H1 (cell line): ENCODE measurements at regions not wholly inside any gene's neighbourhood (a gene's known extent, or its start where the extent isn't known, plus 50 kb on each side); places are given as distances from the start of the nearest gene placed in this dataset.

Experiments used
- CTCF ChIA-PET: fragments of 300-600 bp; sonication (Branson Sonifier 250); formaldehyde crosslinking; loops from one replicate; lab custom pipeline; 2021; ENCODE audit not compliant: partially characterized antibody; lab: Charles Lee
- POLR2A ChIA-PET: fragments of 300-600 bp; sonication (Branson Sonifier 250); formaldehyde crosslinking; loops from one replicate; lab custom pipeline; 2021; ENCODE audit warnings: inconsistent platforms; ENCODE audit not compliant: partially characterized antibody; lab: Charles Lee
- DNase-seq, 2 experiments: peaks; one replicate each; pipeline versions ENCODE4 v3.0.0 to v3.0.0-alpha.2; 2010 to 2022; ENCODE audit warnings: low spot score in 2 of 2, low read depth in 1 of 2, mixed read lengths in 1 of 2
- FAIRE-seq: peaks from 2 replicates; lab custom pipeline; 2011; peaks lifted over from hg19 to GRCh38; lab: Jason Lieb, UNC
- H2AFZ ChIP-seq: 2 replicates; pipeline ENCODE4 v1.8.1; 2012; ENCODE audit warnings: low read length, inconsistent platforms
- H2AK5ac ChIP-seq: 2 replicates; pipeline ENCODE4 v1.6.1; 2013; ENCODE audit warnings: low read depth, low read length
- H2BK120ac ChIP-seq: replicated peaks from 2 replicates; pipeline ENCODE3; 2013; ENCODE audit warnings: low read depth, low read length, inconsistent platforms
- H2BK12ac ChIP-seq: 2 replicates; pipeline ENCODE4 v1.6.1; 2013; ENCODE audit warnings: low read depth, low read length
- H2BK15ac ChIP-seq: 2 replicates; pipeline ENCODE4 v1.6.1; 2013; ENCODE audit warnings: low read length
- H2BK20ac ChIP-seq: 2 replicates; pipeline ENCODE4 v1.6.1; 2013; ENCODE audit warnings: low read length
- H2BK5ac ChIP-seq: 2 replicates; pipeline ENCODE4 v1.6.1; 2013; ENCODE audit warnings: low read depth, low read length
- H3K14ac ChIP-seq: 2 replicates; pipeline ENCODE4 v1.6.1; 2013; ENCODE audit warnings: inconsistent platforms; ENCODE audit not compliant: insufficient read length
- H3K18ac ChIP-seq: 2 replicates; pipeline ENCODE4 v1.6.1; 2013; ENCODE audit warnings: low read length; ENCODE audit errors: extremely low read depth
- H3K23ac ChIP-seq: 2 replicates; pipeline ENCODE4 v1.6.1; 2013; ENCODE audit warnings: inconsistent platforms; ENCODE audit not compliant: insufficient read length
- H3K23me2 ChIP-seq: 2 replicates; pipeline ENCODE4 v1.6.1; 2013; ENCODE audit warnings: low read depth, low read length
- H3K27ac ChIP-seq: 2 replicates; pipeline ENCODE4 v1.6.1; 2011; ENCODE audit warnings: low read depth, low read length, inconsistent platforms
- H3K27me3 ChIP-seq, 4 experiments: replicated peaks in 1 of 4; 1 replicate in 1 of 4; 2 replicates in 3 of 4; pipeline versions ENCODE4 v1.6.1 to v1.8.1; 2011 to 2013; ENCODE audit warnings: low read length in 3 of 4, mild to moderate bottlenecking in 3 of 4, inconsistent platforms in 2 of 4, mixed read lengths in 2 of 4, moderate library complexity in 1 of 4; ENCODE audit not compliant: control insufficient read depth in 3 of 4, insufficient read depth in 3 of 4; ENCODE audit errors: extremely low read depth in 1 of 4
- H3K36me3 ChIP-seq, 4 experiments: 2 replicates each; pipeline versions ENCODE4 v1.6.1 to v1.8.1; 2011 to 2013; ENCODE audit warnings: mild to moderate bottlenecking in 4 of 4, low read length in 3 of 4, moderate library complexity in 2 of 4, control low read depth in 1 of 4, inconsistent platforms in 1 of 4; ENCODE audit not compliant: insufficient read depth in 4 of 4, control insufficient read depth in 2 of 4
- H3K4ac ChIP-seq: replicated peaks from 2 replicates; pipeline ENCODE3; 2013; ENCODE audit warnings: low read length, low read depth, mixed read lengths, inconsistent platforms; ENCODE audit not compliant: insufficient read length
- H3K4me1 ChIP-seq, 4 experiments: replicated peaks in 1 of 4; 1 replicate in 1 of 4; 2 replicates in 3 of 4; pipeline versions ENCODE4 v1.6.1 to v1.8.1; 2011 to 2013; ENCODE audit warnings: low read length in 3 of 4, inconsistent platforms in 2 of 4, mixed read lengths in 1 of 4; ENCODE audit not compliant: insufficient read depth in 4 of 4, control insufficient read depth in 3 of 4
- H3K4me2 ChIP-seq, 2 experiments: 2 replicates each; pipeline versions ENCODE4 v1.6.1 to v1.8.1; 2011 to 2013; ENCODE audit warnings: low read depth in 2 of 2, low read length in 2 of 2, control low read depth in 1 of 2, inconsistent platforms in 1 of 2, mild to moderate bottlenecking in 1 of 2; ENCODE audit not compliant: insufficient read depth in 1 of 2
- H3K4me3 ChIP-seq, 4 experiments: fragments of 200-600, 300-600 bp in 1 of 4; sonication (generic), shearing (Covaris generic), sonication (Bioruptor Twin) in 1 of 4; 2 replicates each; pipeline versions ENCODE4 v1.5.1 to v1.8.1; 2011 to 2016; ENCODE audit warnings: low read length in 4 of 4, low read depth in 3 of 4, control low read depth in 2 of 4, inconsistent platforms in 2 of 4, mild to moderate bottlenecking in 2 of 4, mixed read lengths in 1 of 4, moderate library complexity in 1 of 4; ENCODE audit not compliant: insufficient read depth in 2 of 4; ENCODE audit errors: extremely low read depth in 1 of 4
- H3K56ac ChIP-seq: replicated peaks from 2 replicates; pipeline ENCODE3; 2013; ENCODE audit warnings: low read depth, mild to moderate bottlenecking, mixed read lengths, low read length, inconsistent platforms; ENCODE audit not compliant: insufficient read length
- H3K79me1 ChIP-seq: 2 replicates; pipeline ENCODE4 v1.6.1; 2013; ENCODE audit warnings: low read depth, low read length, control low read depth
- H3K79me2 ChIP-seq, 2 experiments: 2 replicates each; pipeline versions ENCODE4 v1.6.1 to v1.8.1; 2012 to 2013; ENCODE audit warnings: low read length in 2 of 2, mild to moderate bottlenecking in 2 of 2, inconsistent platforms in 1 of 2; ENCODE audit not compliant: insufficient read depth in 2 of 2, control insufficient read depth in 1 of 2
- H3K9ac ChIP-seq, 4 experiments: replicated peaks in 1 of 4; 1 replicate in 1 of 4; 2 replicates in 3 of 4; pipeline versions ENCODE4 v1.6.1 to v1.8.1; 2011 to 2013; ENCODE audit warnings: low read depth in 3 of 4, low read length in 3 of 4, control low read depth in 2 of 4, mild to moderate bottlenecking in 2 of 4, moderate library complexity in 2 of 4, inconsistent platforms in 1 of 4; ENCODE audit errors: extremely low read depth in 1 of 4
- H3K9me3 ChIP-seq, 2 experiments: 2 replicates each; pipeline versions ENCODE4 v1.6.1 to v1.8.1; 2012 to 2013; ENCODE audit warnings: mild to moderate bottlenecking in 2 of 2, moderate library complexity in 2 of 2, control low read depth in 1 of 2, inconsistent platforms in 1 of 2, low read depth in 1 of 2, low read length in 1 of 2, mixed read lengths in 1 of 2; ENCODE audit not compliant: insufficient read depth in 2 of 2
- H4K20me1 ChIP-seq, 2 experiments: replicated peaks in 1 of 2; 2 replicates each; pipeline versions ENCODE3 to v1.8.1; 2011 to 2013; ENCODE audit warnings: inconsistent platforms in 2 of 2, low read length in 2 of 2, mild to moderate bottlenecking in 1 of 2; ENCODE audit not compliant: insufficient read depth in 2 of 2, control insufficient read depth in 1 of 2
- H4K5ac ChIP-seq: 2 replicates; pipeline ENCODE4 v1.6.1; 2013; ENCODE audit warnings: low read length, low read depth, mixed read lengths, inconsistent platforms; ENCODE audit not compliant: insufficient read length
- H4K8ac ChIP-seq: 2 replicates; pipeline ENCODE4 v1.8.0; 2013; ENCODE audit warnings: mild to moderate bottlenecking, moderate library complexity, low read length, inconsistent platforms; ENCODE audit not compliant: insufficient read depth; ENCODE audit errors: extremely low read depth
- H4K91ac ChIP-seq: replicated peaks from 2 replicates; pipeline ENCODE3; 2013; ENCODE audit warnings: low read length, mixed read lengths, inconsistent platforms; ENCODE audit not compliant: insufficient read length
- BRCA1 ChIP-seq: IDR thresholded peaks from 2 replicates; pipeline ENCODE4 v1.6.1; 2012; ENCODE audit warnings: low read depth, low read length, improper control_type of control experiment
- CEBPB ChIP-seq: IDR thresholded peaks from 2 replicates; pipeline ENCODE4 v1.6.1; 2012; ENCODE audit warnings: low read depth, low read length
- EGR1 ChIP-seq: IDR thresholded peaks from 2 replicates; pipeline ENCODE4 v1.6.1; 2011; ENCODE audit warnings: low read depth, low read length, borderline replicate concordance
- EZH2 ChIP-seq: fragments of 200-600 bp; sonication (generic); IDR thresholded peaks from 2 replicates; pipeline ENCODE4 v1.7.1; 2012; ENCODE audit warnings: low read depth, mild to moderate bottlenecking, moderate library complexity, low read length, inconsistent platforms; ENCODE audit not compliant: severe bottlenecking
- GABPA ChIP-seq: IDR thresholded peaks from 2 replicates; pipeline ENCODE4 v1.6.1; 2011; ENCODE audit warnings: mild to moderate bottlenecking, low read length, moderate library complexity, borderline replicate concordance; ENCODE audit not compliant: insufficient read depth
- HDAC6 ChIP-seq: IDR thresholded peaks from one replicate; pipeline ENCODE4 v1.7.1; 2012; ENCODE audit warnings: low read depth, mild to moderate bottlenecking, inconsistent platforms, low read length, moderate library complexity
- KDM1A ChIP-seq: fragments of 200-600, 300-600 bp; sonication (generic); IDR thresholded peaks from 2 replicates; pipeline ENCODE4 v1.7.1; 2016; ENCODE audit warnings: mild to moderate bottlenecking, low read length, borderline replicate concordance
- PHF8 ChIP-seq: fragments of 200-600 bp; sonication (generic); conservative IDR thresholded peaks from 2 replicates; pipeline ENCODE4 v1.7.1; 2012; ENCODE audit warnings: low read depth, mild to moderate bottlenecking, inconsistent platforms, low read length, moderate library complexity
- POU5F1 ChIP-seq: IDR thresholded peaks from 2 replicates; pipeline ENCODE4 v1.6.1; 2011; ENCODE audit warnings: low read depth, mild to moderate bottlenecking, low read length, moderate library complexity
- SIN3A ChIP-seq, 2 experiments: IDR thresholded peaks in 1 of 2; conservative IDR thresholded peaks in 1 of 2; 2 replicates each; pipeline ENCODE4 v1.6.1; 2011 to 2012; ENCODE audit warnings: low read length in 2 of 2, improper control_type of control experiment in 1 of 2, low read depth in 1 of 2, mild to moderate bottlenecking in 1 of 2
- TAF1 ChIP-seq: IDR thresholded peaks from 2 replicates; pipeline ENCODE4 v1.6.1; 2011; ENCODE audit warnings: mild to moderate bottlenecking, low read depth, low read length
- WGBS, 2 experiments: shearing (Covaris generic) in 1 of 2; methylation state at CpG; one replicate each; pipeline versions ENCODE4 v1.1.6 to v1.1.7; 2013 to 2015; ENCODE audit warnings: low lambda C conversion rate in 2 of 2, mixed read lengths in 2 of 2, inconsistent platforms in 1 of 2, low coverage in 1 of 2, missing lambda C conversion rate in 1 of 2; ENCODE audit not compliant: insufficient replicate concordance in 2 of 2, insufficient coverage in 1 of 2, insufficient read length in 1 of 2; ENCODE audit errors: extremely low coverage in 1 of 2, missing lambda C conversion rate in 1 of 2; 5-methylcytosine and 5-hydroxymethylcytosine counted together

DNA sequence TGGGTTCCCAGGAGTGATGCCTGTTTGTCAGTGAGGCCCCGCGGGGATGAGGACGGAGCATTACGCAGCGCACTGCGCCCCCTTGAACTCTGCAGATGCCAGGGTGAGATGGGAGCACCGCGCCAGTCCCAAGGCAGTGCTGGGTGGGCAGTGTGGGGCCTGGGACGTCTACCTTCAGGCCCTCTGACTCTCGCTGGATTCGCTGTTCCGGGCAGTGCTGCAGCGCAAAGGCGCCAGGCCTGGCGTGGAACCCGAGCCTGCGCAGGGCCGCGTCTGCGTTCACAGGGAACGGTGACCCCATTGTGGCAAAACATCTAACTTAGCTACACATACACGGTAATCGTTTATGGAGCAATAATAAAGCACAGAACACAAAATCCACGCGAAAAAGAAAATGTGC lies 257.3 kb downstream of the QKI start:
- CTCF ChIA-PET = interaction anchor here (1.0 to 1.4 kb wide), 2 partner anchors 9 to 30 kb away, joined by 4 read pairs; no protein-coding TSS in a partner anchor

More for the DNA sequence above, 257.3 kb downstream of the QKI start:
- H2AFZ ChIP-seq = no peak overlapping the region; the same call in 1 of the 2 replicates
- H2BK15ac ChIP-seq = no peak overlapping the region
- H3K27me3 ChIP-seq = no peaks in the 10 kb centered on the region
- H3K23me2 ChIP-seq = no peaks in the 10 kb centered on the region; the same call in 1 of the 2 replicates
- H2BK120ac ChIP-seq = no peak overlapping the region
- H3K56ac ChIP-seq = no peak overlapping the region
- H3K4me1 ChIP-seq = no peaks in the 10 kb centered on the region; a peak in 1 of 7 replicates
- no peak overlapping the region for H3K9ac ChIP-seq
- H3K79me1 ChIP-seq = no peaks in the 10 kb centered on the region
- POLR2A ChIA-PET = interaction anchor here (1.5 kb wide), 1 partner anchor 9 kb away, joined by 3 read pairs; no protein-coding TSS in a partner anchor
- H3K4ac ChIP-seq = no peak overlapping the region
- no peak overlapping the region for H2BK20ac ChIP-seq
- H2BK5ac ChIP-seq = no peak overlapping the region
- H3K14ac ChIP-seq = no peak overlapping the region
- H2AK5ac ChIP-seq = no peak overlapping the region
- no peak overlapping the region for H4K91ac ChIP-seq
- WGBS, 2 experiments = 91% methylated on average over 25 of the region's 25 CpGs; no CpG with 5 or more reads in 1 of the 2 experiments
- H3K4me2 ChIP-seq = no peak overlapping the region
- H3K27ac ChIP-seq = no peak overlapping the region
- H3K4me3 ChIP-seq = no peak overlapping the region
- DNase-seq (no peak), FAIRE-seq (no peak)
- no peak overlapping the region for H3K18ac ChIP-seq
- H4K20me1 ChIP-seq = no peaks in the 10 kb centered on the region
- no peak overlapping the region; the same call in 1 of the 2 replicates for H4K8ac ChIP-seq
- TF ChIP-seq CEBPB (no peak), GABPA (no peak), HDAC6 (no peak), BRCA1 (no peak), EGR1 (no peak), SIN3A (conservative IDR thresholded peaks at IDR 0.05 in 1 of 2, IDR thresholded peaks at IDR 0.05 in 1 of 2; ENCODE audit: low read depth in 1 of 2, low read length in 2 of 2) (no peak), EZH2 (no peak), POU5F1 (no peak), KDM1A (no peak), TAF1 (no peak), PHF8 (no peak)
- TF ChIP-seq, all 59 proteins: peak for 0
- Histone ChIP-seq H3K79me2 (no peaks in the 10 kb centered on the region), H4K5ac (no peak overlapping the region), H3K9me3 (no peaks in the 10 kb centered on the region; a peak in 2 of 4 replicates), H3K36me3 (no peaks in the 10 kb centered on the region), H2BK12ac (no peak overlapping the region), H3K23ac (no peak overlapping the region)
